ENCODE measurements at regions not wholly inside any gene's neighbourhood (a gene's known extent, or its start where the extent isn't known, plus 50 kb on each side); places are given as distances from the start of the nearest gene placed in this dataset.
"Not testable (repeated sequence)": the region's sequence is repeated elsewhere in the genome, so short reads cannot be mapped to it uniquely, and the experiment has no call there.

DNA sequence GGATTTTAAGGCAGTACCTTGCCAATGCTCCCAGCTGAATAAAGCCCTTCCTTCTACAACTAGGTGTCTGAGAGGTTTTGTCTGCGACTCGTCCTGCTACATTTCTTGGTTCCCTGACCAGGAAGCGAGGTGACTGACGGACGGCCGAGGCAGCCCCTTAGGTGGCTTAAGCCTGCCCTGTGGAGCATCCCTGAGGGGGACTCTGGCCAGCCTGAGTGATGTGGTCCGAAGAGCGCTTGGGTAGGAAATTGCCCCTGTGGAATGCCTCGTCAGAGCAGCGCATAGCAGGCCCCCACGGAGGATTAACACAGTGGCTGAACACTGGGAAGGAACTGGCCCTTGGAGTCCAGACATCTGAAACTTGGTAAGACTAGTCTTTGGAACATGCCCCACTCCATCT lies 210.9 kb upstream of the CNTN3 start:
- DNase-seq, result not testable (repeated sequence)

DNA sequence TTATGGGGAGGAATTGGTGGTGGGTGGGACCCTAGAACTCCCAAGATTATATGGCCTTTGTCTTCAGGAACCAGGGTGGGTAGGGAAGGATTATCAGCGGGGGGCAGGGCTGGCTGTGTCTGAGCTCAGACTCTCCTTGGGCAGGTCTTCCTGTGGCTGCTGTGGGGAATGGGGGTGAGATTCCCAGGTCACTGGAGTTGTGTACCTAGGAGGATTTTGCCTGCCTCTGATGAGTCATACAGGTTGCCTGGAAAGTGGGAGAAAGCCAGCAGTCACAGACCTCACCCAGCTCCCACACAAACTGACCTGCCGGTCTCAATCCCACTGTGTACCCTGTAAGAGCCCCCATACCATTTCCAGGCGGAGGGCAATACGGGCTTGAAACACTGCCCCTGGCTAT lies 209.9 kb upstream of the CNTN3 start:
- DNase-seq, result no peak

- no peak for DNase-seq
Measured at GRCh38 chr3:74814181-74814580, 199.7 kb upstream of the CNTN3 start.

- no peak for DNase-seq
Measured at GRCh38 chr3:74812756-74813155, 198.3 kb upstream of the CNTN3 start.

DNA sequence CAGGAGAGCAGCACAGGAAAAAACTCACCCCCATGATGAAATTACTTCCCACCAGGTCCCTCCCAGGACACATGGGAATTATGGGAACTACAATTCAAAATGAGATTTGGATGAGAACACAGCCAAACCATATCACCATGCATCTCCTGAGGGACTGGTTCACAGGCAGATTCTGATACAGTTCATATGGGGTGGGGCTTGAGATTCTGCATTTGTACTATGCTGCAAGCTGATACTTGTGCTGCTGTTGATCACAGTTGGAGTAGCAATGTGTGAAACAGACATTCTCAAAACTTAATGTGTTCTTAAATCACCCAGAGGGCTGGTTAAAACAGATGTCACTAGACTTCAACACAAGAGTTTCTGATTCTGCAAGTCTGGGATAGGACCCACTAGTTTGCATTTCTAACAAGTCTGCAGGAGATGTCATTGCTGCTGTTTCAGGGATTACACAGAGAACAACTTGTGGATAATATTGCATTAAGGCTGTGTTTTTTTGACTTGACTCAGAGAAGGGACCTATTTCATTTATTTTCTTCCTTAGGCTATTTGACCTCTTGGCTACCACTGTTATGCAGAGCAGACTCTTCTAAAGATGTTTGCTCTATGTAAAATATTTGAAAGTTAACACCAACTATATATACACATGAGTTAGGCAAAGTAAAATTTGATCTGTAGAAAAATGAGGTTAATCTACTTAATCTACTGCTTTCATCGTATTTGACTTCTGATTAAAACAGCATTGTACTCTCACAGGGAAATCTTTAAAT lies 194.2 kb upstream of the CNTN3 start:
- DNase-seq, result no peak

- peak; percentile 62 for DNase-seq
Measured at GRCh38 chr3:74801924-74802323, 187.5 kb upstream of the CNTN3 start.

DNA sequence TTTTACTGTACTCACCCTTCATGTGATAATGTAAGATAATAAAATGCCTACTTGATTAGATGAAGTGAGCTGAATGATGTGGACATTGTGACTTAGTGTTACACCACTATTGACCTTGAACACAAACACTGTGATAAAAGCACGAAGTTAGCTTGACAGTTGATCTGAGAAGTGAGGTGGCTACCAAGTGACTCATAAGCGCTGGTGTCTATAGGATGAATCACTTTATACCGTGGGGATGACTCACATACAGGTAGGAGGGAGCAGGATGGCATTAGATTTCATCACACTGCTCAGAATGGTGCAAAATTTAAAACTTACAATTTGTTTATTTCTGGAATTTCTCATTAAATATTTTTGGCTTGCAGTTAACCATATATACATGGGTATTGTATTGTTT lies 174.7 kb upstream of the CNTN3 start:
- peak; percentile 13 for DNase-seq

DNA sequence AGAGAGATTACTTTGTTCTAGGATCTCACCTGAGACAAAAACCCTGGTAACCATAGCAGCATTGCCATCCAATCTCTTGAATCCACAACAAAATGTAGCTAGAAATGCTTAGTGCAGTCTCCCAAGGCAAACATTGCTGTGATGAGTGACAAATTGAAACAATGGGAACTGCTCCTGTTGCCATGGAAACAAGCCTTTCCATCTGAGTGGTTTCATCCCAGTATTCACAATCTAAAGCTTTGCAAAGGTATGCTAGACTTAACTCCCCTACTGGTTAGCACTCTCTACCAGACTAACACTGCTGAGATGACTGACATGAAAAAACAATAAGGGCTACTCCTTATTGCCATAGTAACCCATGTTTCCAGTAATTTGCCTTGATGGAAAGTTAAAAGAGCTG lies 172.6 kb upstream of the CNTN3 start:
- DNase-seq, result no peak

DNA sequence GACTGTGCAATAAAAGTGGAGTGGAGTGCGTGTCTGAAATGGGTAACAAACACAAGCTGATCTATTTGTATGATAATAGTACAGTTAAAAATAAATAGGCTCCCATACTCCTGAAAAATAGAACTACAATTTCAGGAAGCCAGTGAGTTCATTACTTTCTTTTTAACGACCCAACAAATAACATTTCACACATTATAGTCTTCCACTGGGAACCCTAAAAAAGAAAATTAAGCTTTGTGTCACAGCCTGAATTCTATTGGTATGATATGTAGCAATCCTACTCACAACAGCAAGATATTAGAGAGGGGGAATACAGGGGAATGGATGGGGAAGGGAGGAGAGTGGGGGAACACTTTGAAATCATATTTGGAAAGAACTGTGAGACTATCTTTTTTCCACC lies 156.9 kb upstream of the CNTN3 start:
- no peak for DNase-seq

DNA sequence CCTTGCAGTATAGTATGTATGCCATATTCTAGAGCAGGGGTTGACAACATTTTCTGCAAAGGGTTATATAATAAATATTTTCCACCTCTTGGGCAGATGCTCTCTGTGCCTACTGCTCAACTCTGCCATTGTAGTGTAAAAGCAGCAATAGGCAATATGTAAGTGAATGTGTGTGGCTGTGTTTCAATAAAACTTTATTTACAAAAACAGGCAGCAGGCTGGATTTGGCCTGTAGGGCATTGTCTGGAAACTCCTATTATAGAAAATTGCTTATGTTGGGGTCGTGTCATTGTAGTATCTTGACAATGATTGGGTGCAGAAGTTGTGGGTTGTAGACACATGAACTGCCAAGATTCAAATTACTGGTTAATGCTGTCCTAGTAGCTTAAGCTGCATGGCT lies 153.6 kb upstream of the CNTN3 start:
- DNase-seq, result no peak

GRCh38 chr3:74766405-74766804 lies 151.9 kb upstream of the CNTN3 start:
- DNase-seq, result no peak

- no peak for DNase-seq
Measured at GRCh38 chr3:74763830-74764229, 149.4 kb upstream of the CNTN3 start.

DNA sequence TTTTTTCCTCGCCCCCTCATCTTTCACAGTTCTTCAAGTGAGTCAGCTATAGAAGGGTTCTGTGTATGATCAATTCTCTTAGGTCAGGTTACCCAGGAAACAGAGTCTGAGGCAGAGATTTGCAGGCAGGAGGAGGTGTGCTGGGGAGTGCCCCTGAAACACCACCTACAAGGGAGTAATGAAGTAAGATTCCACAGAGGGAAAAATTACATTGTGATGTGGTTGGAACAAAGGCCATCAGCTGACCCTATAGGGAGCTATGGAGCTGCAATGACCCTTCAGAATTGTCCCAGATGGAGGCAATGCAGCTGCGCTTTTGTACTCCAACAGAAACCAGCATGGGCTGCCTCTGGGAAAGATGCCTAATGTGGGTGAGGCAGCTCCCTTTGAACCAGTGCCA lies 142.2 kb upstream of the CNTN3 start:
- DNase-seq, result no peak

DNA sequence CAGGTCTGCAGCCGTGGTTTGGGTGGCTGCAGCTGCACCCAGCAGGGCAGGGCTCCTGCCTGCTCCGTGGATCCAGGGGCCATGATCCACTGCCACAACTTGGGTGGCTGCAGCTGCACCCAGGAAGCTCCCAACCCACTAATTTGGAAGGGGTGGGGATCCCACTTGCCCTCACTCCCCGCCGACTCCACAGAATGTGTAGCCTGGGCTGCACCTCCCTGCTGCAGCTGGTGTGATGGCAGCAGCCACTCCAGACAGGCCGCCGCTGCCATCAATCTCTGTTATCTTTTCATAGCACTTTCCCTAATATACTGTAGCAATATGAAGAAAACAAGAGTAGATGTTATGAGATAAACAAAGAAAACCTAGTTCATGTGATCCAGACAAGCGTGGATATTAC lies 137.8 kb upstream of the CNTN3 start:
- no peak for DNase-seq

- no peak for DNase-seq
Measured at GRCh38 chr3:74751775-74752174, 137.3 kb upstream of the CNTN3 start.

DNA sequence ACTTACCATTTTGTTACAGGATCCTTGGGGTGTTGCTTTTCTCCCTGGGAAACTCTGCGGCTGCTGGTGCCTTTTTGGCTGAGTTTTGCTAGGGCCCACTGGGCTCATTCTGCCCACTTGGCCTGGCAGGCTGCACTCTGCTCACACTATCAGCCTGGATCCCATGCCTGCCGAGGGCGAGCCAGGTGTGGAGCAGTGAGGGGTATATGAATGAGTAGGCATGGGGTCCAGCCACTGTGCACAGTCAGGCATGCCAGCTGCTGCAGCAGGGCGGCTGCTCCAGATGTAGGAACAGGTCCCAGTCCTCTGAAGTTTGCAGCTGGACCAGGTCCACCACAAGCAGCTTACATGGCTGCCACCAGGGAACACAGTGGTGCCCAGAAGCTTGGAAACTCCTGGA lies 136.4 kb upstream of the CNTN3 start:
- no peak for DNase-seq

DNA sequence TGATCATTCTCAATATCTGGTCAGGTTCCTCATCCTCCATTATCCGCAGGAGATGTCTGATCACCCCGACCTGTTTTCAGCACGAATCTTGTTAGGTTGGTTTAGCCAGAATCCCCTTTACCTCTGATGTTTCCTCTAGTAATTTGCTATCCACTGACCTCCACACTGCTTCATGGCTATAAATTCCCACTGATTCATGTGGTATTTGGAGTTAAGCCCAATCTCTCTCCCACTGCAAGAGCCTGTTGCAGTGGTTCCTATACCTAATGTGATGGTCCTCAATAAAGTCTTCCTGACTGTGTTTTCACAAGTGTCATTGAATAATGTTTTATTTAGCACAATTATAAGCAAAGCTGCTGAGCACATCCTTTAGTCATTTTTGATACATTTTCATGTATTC lies 124.8 kb upstream of the CNTN3 start:
- DNase-seq, result no peak

DNA sequence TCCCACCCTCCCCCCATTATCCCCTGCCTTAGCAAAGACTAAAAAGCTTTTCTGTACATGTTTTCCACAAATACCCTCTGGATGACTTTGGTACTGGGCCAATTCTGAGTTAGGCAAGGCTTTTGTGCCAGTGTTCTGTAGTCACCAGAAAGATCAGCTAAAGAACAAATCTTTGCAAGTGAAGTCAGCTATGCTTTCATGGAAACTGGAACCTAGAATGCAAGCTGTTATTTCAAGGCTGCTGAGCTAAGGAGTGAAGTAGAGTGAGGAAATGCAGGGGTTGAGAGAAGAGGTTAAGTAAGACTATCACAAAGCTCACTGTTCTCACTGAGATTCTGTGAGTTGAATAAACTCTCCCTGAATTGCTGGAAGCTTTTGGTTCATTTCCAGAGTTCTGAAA lies 107.8 kb upstream of the CNTN3 start:
- DNase-seq, result no peak

DNA sequence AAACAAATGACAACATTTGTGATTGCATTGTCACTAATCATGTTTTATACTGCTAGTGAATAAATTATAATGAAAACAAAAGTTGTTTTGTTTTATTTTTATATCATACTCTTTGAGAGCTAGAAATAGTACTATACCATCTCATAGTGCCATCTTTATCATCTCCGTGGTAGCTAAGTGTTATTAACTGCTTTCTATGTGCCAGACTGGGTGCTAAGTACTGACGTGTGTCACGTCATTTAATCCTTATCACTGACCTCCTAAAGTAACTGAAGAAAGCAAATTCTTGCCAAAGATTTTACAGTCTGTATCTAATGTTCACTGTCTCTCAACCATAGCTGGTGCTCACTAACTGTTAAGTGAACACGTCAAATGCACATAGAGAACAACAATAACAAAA lies 99.5 kb upstream of the CNTN3 start:
- DNase-seq, result no peak

DNA sequence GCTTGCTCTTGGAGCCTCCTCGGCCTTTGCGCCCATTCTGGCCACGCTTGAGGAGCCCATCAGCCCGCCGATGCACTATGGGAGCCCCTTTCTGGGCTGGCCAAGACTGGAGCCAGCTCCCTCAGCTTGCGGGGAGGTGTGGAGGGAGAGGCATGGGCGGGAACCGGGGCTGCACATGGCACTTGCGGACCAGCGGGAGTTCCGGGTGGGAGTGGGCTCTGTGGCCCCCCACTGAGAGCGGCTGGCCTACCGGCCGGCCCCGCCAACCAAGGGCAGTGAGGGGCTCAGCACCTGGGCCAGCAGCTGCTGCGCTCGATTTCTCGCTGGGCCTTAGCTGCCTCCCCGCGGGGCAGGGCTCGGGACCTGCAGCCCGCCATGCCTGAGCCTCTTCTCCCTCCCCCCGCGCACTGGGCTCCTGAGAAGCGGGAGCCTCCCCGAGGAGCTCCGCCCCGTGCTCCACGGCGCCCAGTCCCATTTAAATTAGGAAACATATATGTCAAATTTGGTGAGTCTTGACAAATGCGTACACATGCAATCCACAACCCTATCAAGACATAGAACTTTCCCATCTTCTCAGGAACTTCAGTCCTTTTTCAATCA lies 97.6 kb upstream of the CNTN3 start:
- DNase-seq, result no peak

- no peak for DNase-seq
Measured at GRCh38 chr3:74709951-74710350, 95.5 kb upstream of the CNTN3 start.

DNA sequence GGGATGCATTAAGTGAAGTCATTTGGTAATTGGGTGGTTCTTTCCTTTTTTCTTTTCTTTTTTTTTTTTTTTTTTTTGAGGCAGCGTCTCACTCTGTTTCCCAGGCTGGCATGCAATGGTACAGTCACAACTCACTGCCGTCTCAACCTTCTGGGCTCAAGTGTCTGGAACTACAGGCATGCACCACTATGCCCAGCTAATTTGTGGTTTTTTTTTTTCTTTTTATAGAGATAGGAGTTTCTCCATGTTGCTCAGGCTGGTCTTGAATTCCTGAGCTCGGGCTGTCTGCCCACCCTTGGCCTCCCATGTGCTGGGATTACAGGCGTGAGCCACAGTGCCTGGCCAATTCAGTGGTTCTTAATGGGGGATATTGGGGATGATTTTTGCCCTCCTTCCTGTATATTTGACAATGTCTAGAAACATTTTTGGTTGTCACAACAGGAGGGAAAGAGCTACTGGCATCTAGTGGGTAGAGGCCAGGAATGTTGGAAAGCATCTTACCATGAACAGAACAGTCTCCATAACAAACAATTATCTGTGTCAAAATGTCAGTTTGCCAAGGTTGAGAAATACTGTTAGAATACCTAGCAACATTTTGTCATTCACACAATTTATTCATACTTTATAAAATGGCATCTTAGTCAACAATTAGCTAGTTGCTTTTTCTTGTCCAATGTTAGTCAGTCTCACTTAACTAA lies 79.4 kb upstream of the CNTN3 start:
- no peak for DNase-seq

- no peak for DNase-seq
Measured at GRCh38 chr3:74693251-74693650, 78.8 kb upstream of the CNTN3 start.

DNA sequence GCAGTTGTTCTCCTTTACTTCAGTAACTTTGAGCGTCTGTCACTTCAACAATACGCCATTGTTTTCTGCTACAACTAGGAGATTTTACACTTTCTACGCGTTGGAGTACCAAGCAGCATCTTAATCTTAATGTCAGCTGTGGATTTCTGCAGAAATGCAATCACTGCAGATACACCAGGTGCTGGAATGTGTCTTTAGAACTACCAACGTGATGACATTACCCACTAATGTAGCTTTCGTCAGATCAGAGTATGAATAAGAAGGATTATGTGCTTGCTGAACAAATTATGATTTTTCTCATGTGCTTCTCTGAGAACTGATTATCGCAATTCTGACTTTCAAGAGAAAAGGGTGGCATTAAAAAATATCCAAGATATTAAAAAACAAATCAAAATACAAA lies 77.5 kb upstream of the CNTN3 start:
- DNase-seq, result no peak
